HG03521 (cell line): ENCODE measurements at regions not wholly inside any gene's neighbourhood (a gene's known extent, or its start where the extent isn't known, plus 50 kb on each side); places are given as distances from the start of the nearest gene placed in this dataset.
"Not testable (repeated sequence)": the region's sequence is repeated elsewhere in the genome, so short reads cannot be mapped to it uniquely, and the experiment has no call there.

ENCODE experiments used
- ATAC-seq: cut with Tn5 transposase; IDR thresholded peaks from one replicate; pipeline ENCODE4 v1.9.1; 2021; ENCODE audit warnings: mild to moderate bottlenecking, moderate library complexity; ENCODE audit not compliant: unreplicated experiment

DNA sequence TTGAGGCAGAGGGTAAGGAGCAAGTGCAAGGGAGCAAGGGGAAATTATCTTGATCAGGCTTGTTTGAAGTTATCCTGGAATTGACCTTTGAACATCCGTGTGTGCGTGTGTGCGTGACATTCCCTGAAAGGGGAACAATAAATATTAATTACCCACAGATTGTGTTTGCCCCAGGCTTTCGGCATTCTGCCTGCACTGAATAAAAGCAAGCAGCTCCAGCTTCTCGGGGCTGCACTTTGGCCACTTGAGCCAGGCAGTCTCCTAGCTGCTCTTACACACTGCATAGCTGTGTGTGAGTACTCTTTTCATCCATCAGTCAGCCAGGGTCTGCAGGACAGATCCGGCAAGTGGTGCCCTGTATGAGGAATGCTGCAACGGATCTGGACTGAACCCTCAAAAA, 107.7 kb upstream of the BTN3A2 start:
- ATAC-seq = no peak

DNA sequence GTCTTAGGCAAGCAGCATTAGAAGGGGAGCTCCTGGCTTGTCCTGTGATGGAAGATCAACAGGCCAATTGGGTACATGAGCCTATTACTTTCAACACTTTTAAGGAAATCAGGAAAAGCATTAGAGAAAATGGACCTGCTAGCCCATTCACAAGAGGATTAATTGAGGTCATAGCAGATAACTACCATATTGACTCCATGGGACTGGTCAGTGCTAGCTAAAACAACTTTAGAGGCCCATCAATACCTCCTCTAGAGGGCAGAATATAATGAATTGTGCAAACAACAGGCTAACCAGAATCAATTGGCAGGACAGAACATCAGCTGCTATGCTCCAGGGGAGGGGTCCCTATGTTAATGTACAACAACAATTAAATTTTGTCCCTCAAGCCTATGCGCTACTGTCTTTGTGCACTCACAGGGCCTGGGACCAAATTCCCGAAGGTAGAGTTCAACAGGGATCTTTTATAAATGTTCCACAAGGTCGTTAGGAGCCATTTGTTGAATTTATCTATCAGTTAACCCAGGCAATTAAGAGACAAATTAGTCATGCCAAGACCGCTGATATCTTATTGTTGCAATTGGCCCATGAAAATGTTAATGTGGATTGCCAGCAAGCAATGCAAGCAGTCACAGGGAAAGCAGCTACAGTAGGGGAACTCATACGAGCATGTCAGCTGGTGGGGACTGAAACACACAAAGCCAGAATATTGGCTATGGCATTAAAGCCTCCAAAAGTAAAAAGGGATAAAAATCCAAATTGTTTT, 106.6 kb upstream of the BTN3A2 start:
- no peak for ATAC-seq

GRCh38 chr6:26260110-26260637, 104.8 kb upstream of the BTN3A2 start:
- no peak for ATAC-seq

DNA sequence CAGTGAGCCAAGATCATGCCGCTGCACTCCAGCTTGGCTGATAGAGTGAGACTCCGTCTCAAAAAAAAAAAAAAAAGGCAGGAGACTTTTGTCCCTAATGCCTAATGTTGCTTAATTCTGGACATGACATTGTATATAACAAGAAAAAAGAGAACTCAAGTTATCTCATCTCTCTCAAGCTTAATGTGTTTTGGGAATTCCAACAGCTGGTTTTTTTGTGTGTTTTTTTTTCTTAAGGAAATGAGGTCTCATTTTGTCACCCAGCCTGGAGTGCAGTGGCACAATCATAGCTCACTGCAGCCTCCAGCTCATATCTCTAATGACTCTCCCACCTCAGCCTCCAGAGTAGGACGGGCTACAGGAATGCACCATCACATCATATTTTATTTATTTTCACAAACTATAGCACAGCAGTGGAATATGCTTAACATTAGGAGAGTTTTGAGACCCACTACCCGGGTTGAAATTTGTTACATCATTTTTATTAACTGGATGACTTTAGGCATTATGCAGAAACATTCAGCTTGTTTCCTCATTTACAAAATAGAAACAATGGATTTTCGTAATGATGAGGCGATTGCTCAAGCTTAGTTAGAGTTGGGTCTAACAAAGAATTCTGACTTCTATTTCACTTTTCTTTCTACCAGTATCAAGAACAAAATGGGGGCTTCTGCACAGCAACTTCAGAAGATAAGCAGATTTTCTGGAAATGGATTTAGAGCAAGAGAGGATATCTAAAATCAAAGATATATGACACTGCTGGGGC, 104.1 kb upstream of the BTN3A2 start:
- no peak for ATAC-seq

- no peak for ATAC-seq
Observed at GRCh38 chr6:26264547-26264946, 100.5 kb upstream of the BTN3A2 start.

- ATAC-seq = no peak
Observed at GRCh38 chr6:26267083-26267589, 97.9 kb upstream of the BTN3A2 start.

GRCh38 chr6:26268659-26269402, 96.2 kb upstream of the BTN3A2 start:
- no peak for ATAC-seq

DNA sequence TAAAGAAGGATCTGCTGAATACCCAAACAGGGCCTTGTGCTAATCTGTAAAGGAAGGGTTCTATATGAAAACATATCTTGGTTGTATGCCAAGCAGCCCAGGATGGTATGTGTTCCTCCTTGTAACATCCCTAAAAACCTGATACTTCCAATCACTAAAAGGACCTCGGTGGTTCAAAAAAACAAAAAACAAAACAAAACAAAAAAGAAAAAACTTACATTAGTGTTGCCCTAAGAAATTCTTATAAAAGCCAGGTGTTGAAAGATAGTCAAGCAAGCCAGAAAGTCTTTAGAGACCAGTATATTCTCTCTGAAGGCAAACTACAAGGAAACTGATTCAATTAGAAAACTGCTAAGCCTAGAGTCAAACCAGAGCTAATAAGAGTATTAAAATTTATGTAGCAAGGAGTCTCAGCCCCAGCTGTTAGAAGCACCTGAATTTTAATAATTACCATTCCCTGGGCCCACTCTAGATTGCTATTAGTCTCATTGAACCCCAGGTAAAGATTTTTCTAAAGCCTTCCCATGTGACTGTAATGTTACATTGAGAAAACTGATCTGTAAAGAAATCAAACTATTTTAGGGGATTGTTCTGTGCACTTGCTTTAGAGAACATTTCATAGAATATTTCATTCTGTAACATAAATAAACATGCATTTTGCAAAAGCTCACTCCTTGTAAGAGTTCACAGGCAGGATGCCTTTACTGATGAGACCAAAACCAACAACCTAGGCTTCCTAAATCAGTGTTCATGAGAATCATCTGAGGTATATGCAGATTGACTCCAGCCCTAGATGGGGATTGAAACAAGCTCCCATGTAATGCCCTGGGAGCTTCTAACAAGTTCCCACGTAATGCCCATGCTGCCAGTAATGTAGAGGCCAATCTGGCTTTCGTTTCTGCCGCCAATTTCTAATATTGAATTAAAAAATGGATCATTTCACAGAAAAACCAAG, 95.2 kb upstream of the BTN3A2 start:
- no peak for ATAC-seq

DNA sequence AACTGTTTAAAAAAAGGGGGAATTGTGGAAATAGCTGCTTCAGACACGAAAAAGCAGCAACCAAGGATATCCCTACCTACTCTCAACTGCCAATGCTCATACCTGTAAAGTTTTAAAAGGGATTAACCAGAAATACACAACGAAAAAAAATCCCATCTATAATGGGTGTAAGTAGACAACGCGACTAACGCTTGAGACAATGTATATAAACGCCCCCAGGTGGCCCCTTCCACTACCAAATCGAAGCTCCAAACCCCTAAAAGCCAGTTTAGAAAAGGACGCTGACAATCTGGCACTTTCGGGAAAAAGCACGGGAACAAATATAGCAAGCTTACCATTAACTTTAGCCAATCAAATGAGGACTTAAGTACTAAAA, 94.5 kb upstream of the BTN3A2 start:
- ATAC-seq = no peak

DNA sequence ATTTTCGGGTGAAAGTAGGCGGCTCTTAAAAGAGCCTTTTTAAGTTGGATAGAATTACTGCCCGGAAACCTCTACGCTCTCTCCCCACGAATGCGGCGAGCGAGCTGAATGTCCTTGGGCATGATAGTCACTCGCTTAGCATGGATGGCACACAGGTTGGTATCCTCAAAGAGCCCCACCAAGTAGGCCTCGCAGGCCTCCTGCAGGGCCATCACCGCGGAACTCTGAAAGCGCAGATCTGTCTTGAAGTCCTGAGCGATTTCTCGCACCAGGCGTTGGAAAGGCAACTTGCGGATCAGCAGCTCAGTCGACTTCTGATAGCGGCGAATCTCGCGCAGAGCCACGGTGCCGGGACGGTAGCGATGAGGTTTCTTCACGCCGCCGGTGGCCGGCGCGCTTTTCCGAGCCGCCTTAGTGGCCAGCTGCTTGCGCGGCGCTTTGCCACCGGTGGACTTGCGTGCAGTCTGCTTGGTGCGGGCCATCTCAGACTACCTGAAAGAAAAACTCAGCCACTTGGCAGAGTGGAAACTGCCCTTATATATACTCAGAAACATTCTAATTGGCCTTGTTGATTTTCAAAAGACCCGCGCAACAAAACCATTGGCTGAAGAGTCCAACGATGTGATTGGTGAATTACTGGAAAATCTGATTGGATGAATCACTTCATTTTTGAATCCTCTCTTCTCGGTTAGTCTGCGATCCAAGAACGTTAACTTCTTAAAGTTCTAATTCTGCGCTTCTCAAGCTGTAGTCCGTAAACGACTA, 93.9 kb upstream of the BTN3A2 start:
- no peak for ATAC-seq

GRCh38 chr6:26271668-26272024, 93.4 kb upstream of the BTN3A2 start:
- ATAC-seq = no peak

DNA sequence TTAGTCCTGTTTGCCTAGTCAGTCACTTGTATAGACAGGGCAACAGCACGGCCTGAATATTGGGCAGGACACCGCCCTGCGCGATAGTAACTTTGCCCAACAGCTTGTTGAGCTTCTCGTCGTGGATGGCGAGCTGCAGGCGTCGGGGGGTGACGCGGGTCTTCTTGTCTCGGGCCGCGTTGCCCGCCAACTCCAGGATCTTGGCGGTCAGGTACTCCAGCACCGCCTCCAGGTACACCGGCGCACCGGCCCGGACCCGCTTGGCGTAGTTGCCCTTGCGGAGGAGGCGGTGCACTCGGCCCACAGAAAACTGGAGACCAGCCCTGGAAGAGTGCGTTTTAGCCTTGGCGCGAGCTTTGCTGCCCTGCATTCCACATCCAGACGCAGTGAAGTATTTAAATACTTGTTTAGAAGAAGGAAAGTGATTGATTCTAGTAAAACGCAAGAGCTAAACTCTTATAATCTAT, 92.8 kb upstream of the BTN3A2 start:
- peak; percentile 11 for ATAC-seq

DNA sequence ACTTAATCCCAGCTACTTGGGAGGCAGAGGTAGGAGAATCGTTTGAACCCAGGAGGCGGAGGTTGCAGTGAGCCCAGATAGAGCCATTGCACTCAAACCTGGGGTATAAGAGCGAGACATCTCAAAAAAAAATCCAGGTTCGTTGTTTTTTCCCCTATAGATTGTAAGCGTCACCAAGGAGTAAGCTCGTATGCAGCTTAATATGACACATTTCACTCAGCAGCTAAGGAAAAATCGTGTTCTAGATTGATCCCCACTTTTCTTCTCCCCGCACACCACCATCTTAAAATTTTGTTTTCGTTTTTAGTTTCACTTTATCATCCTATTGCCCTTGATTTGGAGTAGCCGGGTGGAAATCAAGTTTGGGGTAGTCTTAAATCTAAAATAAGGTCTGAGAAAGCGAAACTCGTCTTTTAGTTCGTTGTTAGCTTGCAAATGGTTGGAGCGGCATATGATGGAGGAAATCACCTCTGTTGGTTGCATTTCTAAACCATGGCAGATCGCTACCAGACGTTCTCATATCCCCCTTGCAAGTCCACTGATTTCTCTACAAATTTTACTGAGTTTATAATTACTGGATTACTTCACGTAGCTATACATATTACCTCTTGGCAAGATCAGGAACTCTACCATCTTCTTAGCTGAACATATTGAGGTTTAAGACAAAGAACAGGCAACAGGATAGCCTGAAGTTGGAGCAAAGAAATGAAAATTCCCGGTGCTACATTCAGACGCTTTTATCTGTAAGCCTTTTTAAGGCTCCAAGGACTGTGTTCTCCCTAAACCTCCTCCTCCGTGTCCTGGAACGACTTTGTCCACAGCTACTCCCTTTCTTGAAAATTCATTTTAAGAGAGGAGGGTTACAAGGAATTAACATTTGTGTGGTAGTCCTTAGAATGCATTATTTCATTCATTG, 91.1 kb upstream of the BTN3A2 start:
- ATAC-seq = no peak

GRCh38 chr6:26275663-26276062, 89.3 kb upstream of the BTN3A2 start:
- ATAC-seq = no peak

GRCh38 chr6:26276841-26277648, 88.0 kb upstream of the BTN3A2 start:
- ATAC-seq = no peak

GRCh38 chr6:26278536-26278935, 86.5 kb upstream of the BTN3A2 start:
- no peak for ATAC-seq

DNA sequence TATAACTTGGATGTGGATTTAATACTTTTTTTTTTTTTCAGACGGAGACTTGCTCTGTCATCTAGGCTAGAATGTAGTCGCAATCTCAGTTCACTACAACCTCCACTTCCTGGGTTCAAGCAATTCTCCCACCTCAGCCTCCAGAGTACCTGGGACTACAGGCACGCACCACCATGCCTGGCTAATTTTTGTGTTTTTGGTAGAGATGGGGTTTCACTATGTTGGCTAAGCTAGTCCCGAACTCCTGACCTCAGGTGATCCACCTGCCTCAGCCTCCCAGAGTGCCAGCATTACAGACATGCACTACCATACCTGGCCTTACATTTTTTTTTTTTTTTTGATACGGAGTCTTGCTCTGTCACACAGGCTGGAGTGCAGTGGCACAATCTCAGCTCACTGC, 85.6 kb upstream of the BTN3A2 start:
- ATAC-seq = not testable (repeated sequence)

GRCh38 chr6:26280407-26280806, 84.6 kb upstream of the BTN3A2 start:
- no peak for ATAC-seq
